Stimulated activated CD4-positive, alpha-beta T cell treated with anti-CD3 and anti-CD28 coated beads, TNF-alpha, amount 100 ng/mL, for 4 hours (primary cell): ENCODE measurements at regions not wholly inside any gene's neighbourhood (a gene's known extent, or its start where the extent isn't known, plus 50 kb on each side); places are given as distances from the start of the nearest gene placed in this dataset.
"Not testable (repeated sequence)": the region's sequence is repeated elsewhere in the genome, so short reads cannot be mapped to it uniquely, and the experiment has no call there.

ENCODE experiments used
- DNase-seq, 3 experiments: peaks; one replicate each; pipeline ENCODE4 v3.0.0-alpha.2; 2020; ENCODE audit warnings: low read depth in 3 of 3

DNA sequence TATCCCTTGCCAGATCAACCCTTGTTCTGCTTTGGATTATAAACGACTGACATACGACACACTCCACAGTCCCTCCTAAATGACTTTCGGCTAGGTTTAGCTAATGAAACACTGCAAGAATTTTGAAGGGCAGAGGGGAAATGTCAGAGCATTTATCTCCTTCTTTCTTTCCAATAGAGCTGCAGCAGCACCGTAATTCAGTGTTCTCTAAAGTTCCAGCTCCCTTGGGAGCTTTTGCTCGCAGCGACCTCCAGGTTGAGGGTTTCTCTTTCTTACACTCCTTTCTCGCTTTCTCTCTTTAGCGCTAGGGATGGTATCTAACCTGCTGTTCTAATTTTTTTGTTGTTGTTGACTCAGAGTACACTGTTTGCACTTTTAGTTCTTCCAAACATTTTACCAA lies 467.1 kb upstream of the ST8SIA4 start:
- no peak for DNase-seq

- no peak for DNase-seq
These were observed 461.4 kb upstream of the ST8SIA4 start for GRCh38 chr5:101364469-101364868.

DNA sequence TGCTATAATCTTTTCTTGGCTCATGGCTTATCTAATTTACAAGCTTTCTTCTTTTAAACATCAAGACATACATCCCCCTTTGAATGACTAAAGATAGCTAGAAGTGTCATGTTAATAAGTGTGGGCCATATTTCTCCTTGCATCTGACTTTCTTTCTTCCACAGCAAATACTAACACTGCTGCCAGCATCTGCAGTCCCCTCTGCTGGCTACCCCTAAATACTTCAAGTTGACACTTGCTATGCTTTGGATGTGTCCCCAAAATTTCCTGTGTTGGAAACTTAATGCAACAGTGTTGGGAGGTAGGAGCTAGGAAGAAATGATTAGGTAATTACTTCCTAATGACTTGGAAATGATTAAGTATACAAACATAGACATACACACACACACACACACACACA lies 459.0 kb upstream of the ST8SIA4 start:
- no peak for DNase-seq

DNA sequence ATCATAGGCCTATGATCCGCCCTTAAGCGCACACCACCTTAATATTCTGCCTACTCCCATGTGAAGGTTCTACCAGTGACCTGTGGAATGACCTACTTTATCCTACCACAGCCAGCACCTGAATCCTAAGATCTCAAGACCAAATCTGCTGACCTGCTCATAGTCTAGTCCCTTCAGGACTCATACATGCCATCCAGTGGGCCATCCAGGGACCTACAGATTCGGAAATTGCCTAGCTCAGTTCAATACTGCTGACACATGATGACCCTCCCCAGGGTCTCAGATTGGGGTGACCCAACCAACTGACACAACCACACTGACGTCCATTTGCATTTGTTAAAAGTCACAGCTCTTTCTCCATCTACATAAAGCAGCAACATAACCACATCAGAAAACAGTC lies 443.8 kb upstream of the ST8SIA4 start:
- DNase-seq = no peak

DNA sequence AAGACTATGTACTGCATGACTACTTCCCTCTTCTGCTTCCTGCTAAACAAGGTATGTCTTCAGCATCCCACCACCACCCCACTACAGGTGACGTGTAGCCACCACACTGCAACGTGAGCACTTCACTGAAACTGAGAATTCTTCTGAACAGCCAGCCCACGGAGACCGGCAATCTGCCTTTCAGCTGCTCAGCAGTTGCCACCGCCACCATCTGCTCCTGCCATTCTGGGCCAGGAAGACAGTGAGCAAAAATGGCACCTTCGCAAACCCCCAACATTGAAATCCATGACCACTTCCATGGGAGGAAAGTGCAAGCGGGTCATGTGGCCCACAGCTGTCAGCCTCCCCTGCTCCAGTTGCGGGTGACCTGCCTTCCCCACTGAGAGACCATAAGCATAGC lies 443.4 kb upstream of the ST8SIA4 start:
- DNase-seq = no peak

DNA sequence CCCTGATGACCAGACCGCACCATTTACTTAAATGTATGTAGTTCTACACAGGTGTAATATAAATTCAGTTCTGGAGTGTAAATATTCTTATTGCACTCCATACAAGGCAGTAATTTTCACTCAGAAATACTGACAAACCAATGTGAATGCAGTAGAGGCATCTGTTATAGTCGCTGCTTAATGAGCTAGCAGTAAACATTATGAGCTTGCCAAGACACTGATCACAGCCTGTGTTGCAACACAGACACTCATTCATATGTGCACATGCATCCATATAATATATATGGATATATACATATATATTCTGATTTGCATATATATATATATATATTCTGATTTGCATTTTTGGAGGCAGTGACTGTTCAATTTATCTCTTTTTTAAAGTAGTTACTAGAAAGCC lies 435.1 kb upstream of the ST8SIA4 start:
- DNase-seq = no peak

DNA sequence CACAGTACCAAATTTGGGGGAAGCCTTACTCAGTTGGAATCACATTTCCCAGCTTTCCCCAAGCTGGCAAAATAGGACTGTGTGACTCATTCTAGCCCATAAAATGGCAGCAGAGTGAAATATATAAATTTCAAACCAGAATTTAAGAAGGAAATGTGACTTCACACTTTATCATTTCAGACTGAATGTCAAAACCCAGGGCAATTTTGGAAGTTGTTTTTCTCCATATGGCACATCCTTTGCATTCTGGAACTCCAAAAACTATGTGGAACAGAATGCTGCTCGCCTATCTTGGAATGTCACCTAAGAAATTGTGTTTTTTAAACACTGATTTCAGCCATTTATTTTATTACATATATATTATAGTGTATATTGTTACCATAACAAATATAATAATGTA lies 424.7 kb upstream of the ST8SIA4 start:
- DNase-seq = no peak

DNA sequence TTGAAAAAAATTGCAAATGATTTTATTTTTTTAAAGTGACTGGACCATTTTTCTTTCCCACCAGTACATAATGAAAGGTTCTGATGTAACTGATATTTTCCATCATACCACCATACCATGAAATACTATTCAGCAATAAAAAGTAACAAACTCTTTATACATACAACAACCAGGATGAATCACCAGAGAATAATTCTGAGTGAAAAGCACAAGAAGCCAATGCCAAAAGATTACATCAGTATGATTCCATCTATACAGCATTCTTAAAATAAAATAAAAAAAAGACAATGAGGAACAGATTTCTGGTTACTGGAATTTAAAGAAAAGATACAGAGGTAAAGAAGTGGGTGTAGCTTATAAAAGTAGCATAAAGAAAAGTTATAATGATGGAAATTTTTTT lies 423.7 kb upstream of the ST8SIA4 start:
- no peak for DNase-seq

DNA sequence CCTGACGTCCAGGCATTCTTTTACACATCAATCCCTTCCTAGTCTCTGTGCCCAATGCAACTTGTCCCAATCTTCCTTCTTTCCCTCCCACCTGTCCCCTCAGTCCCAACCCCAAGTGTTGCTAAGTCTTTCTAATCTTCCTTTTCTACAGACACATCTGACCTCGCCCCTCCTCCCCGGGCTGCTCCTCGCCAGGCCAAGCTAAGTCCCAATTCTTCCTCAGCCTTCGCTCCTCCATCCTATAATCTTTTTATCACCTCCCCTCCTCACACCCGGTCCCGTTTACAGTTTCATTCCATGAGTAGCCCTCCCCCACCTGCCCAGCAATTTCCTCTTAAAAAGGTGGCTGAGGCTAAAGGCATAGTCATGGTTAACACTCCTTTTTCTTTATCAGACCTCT lies 413.3 kb upstream of the ST8SIA4 start:
- not testable (repeated sequence) for DNase-seq

DNA sequence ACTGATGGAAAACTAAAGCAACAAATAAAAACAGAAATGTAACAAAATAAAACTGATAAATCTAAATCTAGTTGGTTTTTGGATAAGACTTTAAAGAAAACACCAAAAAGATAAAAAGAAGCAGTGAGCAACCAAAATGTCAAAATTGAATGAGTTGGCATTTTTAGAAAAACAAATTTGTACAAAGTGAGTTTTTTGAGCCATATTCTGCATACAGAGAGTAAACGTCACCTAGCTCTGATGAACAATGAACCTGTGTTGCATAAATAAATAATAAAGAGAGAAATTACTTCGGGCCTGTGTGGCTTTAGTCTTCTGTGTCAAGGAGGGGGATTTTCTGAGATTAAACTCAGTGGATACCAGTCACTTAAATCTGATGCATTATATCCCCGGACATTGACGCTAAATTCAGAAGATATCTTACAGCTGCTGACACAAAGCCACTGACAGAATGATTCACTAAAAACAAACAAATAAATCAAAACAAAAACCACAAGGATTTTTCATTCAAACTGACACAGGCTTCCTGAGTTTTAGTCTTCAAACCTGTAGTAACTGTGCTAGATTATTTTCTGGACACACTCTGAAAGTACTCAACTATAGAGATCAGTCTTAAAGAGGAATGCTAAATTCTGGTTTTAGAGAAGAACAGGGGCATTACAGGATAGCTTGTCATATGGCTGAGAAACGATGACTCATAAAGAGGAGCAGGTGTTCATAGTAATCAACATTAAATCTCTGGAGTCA lies 403.5 kb upstream of the ST8SIA4 start:
- no peak for DNase-seq

DNA sequence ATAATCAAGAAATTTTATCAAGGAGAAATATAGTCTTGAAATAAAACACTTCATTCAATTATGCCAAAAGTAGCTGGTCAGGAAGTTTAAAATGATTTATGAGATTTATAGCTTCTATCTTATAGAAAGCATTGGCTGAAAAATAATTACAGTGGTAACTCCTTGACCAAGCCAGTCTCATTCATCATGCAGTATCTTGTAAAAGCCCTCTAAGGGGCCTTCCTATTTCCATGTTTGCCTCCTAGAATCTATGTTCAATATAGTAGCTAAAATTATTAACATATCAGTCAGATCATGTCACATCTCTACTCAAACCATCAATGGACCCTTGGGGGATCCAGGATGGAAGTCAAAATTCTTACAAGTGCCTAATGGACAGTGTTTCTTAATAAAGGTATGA lies 393.4 kb upstream of the ST8SIA4 start:
- DNase-seq = no peak

GRCh38 chr5:101292199-101292598 lies 389.1 kb upstream of the ST8SIA4 start:
- no peak for DNase-seq

- not testable (repeated sequence) for DNase-seq
These were observed 387.7 kb upstream of the ST8SIA4 start for GRCh38 chr5:101290761-101291160.

- DNase-seq = no peak
These were observed 385.6 kb upstream of the ST8SIA4 start for GRCh38 chr5:101288633-101289032.

DNA sequence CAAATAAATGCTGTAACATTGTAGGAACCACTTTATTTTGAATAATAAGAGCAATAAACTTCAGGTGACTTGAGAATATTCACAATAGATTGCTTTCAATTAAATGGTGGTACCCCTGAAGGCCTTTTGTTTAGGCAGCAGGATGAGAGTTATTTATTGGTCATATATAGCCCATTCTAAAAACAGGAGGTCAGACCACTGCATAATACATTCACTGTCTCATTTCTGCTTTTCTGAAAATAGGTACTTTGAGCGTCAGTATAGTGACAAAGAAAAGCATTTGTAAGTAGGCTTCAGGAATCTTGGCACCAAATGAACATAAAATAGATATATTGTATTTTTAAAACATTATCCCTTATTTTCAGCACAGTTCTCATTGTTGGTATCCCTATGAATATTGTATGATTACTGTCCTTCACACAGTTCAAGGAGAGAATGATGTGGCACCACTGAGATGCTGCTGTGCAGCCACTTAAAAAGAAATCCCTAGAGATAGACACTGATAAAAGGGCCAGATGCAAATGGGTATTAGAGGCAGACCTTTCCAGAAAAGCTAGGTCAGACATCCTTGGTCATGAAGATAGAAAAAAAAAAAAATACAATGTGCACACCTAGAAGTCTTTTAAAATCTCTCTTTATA lies 381.8 kb upstream of the ST8SIA4 start:
- no peak for DNase-seq

GRCh38 chr5:101283938-101284337 lies 380.9 kb upstream of the ST8SIA4 start:
- DNase-seq = not testable (repeated sequence)

GRCh38 chr5:101278917-101279316 lies 375.8 kb upstream of the ST8SIA4 start:
- DNase-seq = no peak

- DNase-seq = no peak
These were observed 375.1 kb upstream of the ST8SIA4 start for GRCh38 chr5:101278011-101278687.

DNA sequence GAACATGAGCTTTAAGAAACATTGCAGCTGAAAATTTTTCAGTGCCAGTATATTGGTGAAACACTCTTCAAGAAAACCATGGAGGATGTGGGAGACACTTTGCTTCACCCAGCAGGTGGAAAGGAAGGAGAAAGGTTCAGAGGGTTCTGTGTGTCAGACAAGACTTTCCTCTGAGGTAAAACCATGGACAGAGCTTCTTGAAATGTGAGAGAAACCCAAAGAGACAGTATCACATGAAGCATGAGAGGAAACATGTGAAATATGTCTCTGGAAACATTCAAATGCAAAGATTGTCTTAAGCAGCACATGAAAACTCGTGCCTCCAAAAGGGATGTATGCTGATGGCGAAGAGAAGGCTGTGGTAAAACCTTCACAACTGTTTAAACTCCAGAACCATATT lies 368.9 kb upstream of the ST8SIA4 start:
- no peak for DNase-seq

GRCh38 chr5:101271416-101271815 lies 368.3 kb upstream of the ST8SIA4 start:
- DNase-seq = no peak

DNA sequence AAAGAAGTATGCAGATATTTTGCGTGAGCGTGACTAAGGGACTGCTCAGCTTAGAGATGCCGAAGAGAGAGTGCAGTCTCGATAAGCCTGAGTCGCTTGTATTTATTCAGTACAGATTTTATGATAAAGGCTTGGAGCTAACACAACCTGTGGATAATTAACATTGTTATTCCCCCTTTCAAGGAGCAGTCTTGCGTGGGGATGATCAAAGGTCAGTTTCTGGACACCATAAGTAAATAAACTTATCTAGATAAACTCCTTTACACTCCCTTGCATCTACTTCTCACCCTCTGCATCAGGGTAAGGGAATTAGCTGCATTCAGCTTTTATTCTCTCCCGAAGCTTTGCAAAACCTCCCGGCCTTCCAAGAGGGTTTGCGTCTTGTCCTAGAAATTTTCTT lies 357.8 kb upstream of the ST8SIA4 start:
- no peak for DNase-seq

- no peak for DNase-seq
These were observed 350.0 kb upstream of the ST8SIA4 start for GRCh38 chr5:101253096-101253495.

DNA sequence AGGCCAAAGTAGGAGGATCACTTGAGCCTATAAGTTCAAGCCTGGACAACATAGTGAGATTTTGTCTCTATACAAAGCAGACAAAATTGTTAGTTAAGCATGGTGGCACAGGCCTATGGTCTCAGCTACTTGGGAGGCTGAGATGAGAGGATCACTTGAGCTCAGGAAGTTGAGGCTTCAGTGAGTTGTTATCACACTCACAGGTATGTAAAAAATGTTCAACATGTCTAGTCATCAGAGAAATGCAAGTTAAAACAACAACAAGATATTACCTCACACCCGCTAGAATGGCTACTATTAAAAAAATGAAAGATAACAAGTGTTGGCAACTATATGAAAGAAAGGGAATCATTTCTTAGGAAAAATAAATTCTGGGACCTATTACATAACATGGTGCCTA lies 341.5 kb upstream of the ST8SIA4 start:
- DNase-seq = no peak
